NCI-H510A (cell line): ENCODE measurements at regions not wholly inside any gene's neighbourhood (a gene's known extent, or its start where the extent isn't known, plus 50 kb on each side); places are given as distances from the start of the nearest gene placed in this dataset.
"Not testable (repeated sequence)": the region's sequence is repeated elsewhere in the genome, so short reads cannot be mapped to it uniquely, and the experiment has no call there.

Experiments
- DNase-seq: peaks from one replicate; lab custom pipeline; 2025; lab: John Stamatoyannopoulos, UW

DNA sequence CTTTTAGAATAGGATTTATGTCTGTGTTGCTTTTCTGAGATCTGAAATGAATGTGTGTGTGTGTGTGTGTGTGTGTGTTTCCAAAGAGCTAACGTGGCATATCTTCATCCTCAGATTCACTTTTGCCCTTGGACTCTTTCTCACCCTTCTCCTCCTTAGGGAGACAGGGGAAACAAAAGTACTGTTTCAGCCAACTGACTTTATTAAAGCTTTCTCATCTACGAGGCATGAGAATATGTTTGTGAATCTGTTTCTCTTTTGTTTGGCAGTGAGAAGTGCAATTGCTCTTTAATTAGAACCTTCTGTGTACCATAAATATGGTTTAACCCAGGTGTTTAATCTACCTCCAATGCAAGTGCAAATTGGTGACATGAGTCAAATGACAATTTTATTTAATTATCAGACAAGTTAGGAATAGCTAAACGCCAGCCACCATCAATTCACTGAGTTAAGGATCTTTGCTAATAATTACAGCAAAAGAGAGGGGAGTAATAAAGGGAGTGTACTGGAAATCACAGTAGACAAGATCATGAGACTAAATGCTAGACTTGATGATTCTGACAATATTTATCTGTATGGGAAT, 186.4 kb upstream of the COL3A1 start:
- DNase-seq: no peak

DNA sequence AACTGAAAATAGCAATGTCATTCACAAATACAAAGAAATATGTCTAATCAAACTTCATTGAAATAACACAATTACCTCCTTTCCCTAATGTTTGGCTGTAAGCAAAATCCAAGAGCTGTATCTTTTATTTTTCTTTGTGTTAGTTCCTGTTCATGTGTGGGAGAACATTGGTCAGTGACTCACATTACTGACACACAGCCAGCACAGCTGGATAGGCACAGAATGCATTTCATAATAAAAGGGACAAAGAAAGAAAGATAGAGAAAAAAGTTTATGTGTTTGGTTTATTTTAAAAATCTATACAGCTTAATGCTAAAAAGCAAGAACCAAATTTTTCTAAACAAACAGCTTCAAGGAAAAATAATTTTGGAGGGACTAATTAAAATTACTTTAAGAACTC, 185.6 kb upstream of the COL3A1 start:
- DNase-seq: no peak

DNA sequence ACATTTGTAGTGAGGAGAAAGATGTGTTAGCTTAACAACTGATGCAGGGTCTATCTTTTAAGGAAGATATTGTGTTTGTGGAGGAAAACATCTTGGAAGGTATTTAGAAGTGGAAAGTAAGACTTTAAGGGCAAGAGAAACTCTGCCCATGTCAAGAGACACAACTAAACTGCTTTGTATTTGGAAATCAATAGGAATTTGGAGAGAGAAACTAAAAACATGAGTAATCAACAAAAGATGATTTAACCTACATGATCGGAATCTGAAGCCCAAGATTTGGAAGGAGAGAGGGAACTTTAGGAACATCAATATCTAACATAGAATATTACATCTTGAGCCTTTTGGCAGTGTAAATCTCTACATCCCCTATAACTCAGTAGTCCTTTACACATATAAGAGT, 184.2 kb upstream of the COL3A1 start:
- DNase-seq: no peak

DNA sequence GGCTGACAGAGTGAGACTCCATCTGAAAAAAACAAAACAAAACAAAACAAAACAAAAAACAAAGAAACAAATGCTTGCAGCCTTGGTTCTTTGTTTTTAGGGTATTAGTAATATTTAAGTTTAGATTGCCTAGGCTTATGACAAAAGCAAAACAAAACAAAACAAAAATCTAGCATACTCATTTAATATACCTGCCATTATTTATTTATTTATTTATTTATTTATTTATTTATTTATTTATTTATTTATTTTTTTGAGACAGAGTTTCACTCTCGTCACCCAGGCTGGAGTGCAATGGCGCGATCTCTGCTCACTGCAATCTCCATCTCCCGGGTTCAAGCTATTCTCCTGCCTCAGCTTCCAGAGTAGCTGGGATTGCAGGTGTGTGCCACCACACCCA, 179.7 kb upstream of the COL3A1 start:
- DNase-seq: not testable (repeated sequence)

- DNase-seq: no peak
Measured at GRCh38 chr2:188795762-188796161, 178.4 kb upstream of the COL3A1 start.

DNA sequence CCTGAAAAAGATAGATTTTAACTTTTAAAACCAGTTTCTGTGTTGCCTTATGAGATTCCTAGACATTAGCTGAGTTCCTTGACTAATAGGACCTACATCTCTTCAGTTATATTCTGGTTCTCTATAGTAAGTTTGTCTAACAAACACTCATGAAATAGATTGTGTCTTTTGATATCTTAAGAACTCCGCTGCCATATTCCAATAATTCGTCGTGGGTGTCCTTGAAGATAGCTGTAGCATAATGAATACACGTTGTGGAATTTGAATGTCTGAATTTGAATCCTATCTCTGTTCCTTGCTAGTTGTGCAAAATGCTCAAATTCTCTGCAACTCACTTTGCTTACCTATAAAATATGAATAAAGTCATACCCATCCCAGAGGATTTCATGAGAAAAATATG, 176.8 kb upstream of the COL3A1 start:
- no peak for DNase-seq

DNA sequence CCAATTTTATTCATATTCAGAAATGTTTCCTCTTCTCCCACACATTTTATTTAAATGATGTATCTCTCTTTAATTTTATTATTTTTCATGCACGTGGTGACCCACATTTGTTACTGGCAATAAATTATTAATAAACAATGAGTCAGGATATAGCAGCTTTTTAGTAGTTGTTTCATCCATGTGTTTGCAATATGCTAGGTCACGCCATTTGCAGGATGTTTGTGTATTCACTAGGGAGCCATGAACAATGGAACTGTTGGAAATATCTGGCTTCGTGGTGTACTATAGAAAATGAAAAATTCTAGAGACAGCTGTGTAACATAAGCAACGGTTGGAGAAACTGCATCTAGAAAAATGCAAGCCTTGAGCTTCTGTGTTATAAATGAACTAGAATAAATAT, 176.0 kb upstream of the COL3A1 start:
- DNase-seq: no peak

GRCh38 chr2:188805219-188805618, 169.0 kb upstream of the COL3A1 start:
- DNase-seq: no peak

DNA sequence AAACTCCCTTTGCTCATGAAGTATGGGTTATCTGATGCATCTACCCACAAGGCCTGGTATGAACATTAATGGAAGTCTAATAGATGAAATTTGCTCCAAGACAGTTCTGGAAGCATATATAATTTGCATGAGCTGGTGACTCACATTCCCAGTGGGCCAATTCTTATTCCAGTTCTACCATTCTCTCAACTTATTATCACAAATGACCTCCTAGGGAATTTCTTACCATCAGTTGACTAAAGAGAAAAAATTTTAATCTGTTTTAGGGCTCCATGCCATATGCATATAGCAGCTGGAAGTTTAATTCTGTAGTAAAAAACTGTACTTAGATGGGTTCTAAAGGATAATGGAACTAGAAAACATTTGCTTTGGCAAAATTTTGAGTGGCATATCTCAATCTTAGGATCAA, 165.2 kb upstream of the COL3A1 start:
- DNase-seq: no peak

- no peak for DNase-seq
Measured at GRCh38 chr2:188810586-188810985, 163.6 kb upstream of the COL3A1 start.

GRCh38 chr2:188811522-188811921, 162.7 kb upstream of the COL3A1 start:
- no peak for DNase-seq

GRCh38 chr2:188813315-188813714, 160.9 kb upstream of the COL3A1 start:
- DNase-seq: no peak

- DNase-seq: no peak
Measured at GRCh38 chr2:188813857-188814256, 160.3 kb upstream of the COL3A1 start.

- DNase-seq: no peak
Measured at GRCh38 chr2:188819011-188819410, 155.2 kb upstream of the COL3A1 start.

GRCh38 chr2:188819792-188820191, 154.4 kb upstream of the COL3A1 start:
- no peak for DNase-seq

DNA sequence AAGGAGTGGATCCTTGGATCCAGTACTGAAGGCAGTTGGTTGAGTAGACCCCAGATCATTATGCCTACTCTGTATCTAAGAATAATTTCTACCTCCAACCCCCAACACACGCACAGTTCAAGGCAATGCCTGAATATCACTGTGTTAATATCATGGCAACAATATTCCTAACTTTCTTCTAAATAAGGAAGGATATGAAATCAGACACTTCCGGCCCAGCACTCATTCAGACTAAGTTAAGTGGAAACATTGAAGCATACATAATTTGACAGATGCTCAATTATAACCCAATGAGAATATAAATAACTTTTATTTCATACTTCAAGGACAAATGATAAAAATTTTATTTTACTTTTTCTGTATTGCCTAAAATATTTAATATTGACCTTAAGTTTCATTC, 153.6 kb upstream of the COL3A1 start:
- DNase-seq: no peak

DNA sequence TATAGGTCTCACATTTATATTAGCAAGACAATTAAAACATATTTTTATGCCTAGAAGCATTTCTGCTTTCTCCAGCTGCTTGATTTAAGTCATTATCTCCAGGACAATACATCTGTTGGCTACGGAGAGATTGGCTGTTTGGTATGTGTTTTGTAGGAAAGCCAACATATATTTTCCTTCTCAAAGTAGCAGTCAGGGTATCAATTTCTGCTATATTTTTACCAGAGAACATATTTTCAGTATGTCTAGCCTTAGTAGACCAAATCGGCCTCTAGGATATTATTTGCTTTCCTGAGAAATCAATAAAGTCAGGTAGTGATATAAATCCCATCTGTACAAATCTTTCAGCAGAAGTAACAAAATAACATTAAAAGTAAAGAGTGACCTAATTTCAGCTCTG, 150.0 kb upstream of the COL3A1 start:
- no peak for DNase-seq

DNA sequence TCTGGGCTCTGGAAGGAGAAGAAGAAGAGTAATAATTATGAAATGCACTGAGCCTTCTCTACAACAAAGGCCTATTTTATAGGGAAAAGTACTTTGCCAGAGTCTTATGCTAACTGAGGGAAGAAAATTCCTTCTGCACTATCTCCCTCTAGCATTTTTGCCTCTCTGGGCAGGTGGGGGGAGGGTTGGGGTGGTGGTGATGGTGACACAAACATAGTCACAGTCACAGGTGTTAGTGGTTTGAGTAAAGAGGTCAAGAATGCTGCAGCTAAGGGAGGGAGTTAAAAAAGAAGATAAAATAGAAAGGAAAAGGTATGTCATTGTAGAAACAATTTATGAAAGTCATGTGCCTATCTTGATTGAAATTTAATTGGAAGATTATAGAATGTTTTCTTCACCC, 140.8 kb upstream of the COL3A1 start:
- no peak for DNase-seq

DNA sequence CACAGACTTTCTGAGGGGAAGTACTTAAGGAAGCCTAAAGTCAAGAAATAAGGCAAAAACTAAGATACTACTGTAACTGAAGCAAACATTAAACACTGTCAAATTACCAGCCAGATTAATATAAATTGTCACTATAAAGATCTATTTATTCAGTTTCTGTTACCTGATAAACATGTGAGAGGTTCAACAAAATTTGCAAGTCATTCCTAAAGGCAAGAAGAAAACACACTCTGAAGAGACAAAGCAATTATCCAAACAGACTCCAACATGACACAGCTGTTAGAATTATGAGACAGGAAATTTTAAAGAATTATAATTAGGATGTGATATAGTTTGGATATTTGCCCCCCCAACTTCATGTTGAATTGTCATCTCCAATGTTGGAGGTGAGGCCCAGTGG, 140.4 kb upstream of the COL3A1 start:
- no peak for DNase-seq

DNA sequence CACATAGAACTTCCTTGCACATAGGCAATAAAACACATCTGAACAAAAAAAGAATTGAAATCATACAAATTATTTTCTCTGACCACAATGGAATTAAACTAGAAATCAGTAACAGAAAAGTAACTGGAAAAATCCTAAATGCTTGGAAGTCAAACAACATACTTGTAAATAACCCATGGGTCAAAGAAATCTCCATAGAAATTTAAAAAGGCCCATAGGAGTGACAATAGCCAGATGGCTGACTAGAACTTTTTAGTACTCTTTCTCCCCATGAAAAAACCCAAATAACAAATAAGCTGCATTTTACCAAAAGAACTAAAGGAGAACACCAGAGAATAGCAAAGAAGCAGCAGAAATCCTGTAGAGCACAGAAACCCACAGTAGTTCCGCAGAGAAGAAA, 139.2 kb upstream of the COL3A1 start:
- no peak for DNase-seq

GRCh38 chr2:188835821-188836220, 138.4 kb upstream of the COL3A1 start:
- DNase-seq: no peak

DNA sequence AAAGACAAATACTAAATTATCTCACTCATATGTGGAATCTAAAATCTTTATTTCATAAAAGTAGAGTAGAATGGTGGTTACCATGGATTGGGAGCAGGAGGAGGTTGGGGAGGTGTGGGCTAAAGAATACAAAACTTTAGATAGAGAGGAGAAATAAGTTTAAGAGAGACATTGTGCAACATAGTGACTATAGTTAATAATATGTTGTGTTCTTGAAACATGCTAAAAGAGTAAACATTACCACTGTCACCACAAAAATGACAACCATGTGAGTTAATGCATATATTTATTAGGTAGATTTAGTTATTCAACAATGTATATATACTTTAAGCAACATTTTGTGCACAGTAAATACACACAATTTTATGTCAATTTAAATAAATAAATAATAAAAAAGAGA, 128.5 kb upstream of the COL3A1 start:
- no peak for DNase-seq

DNA sequence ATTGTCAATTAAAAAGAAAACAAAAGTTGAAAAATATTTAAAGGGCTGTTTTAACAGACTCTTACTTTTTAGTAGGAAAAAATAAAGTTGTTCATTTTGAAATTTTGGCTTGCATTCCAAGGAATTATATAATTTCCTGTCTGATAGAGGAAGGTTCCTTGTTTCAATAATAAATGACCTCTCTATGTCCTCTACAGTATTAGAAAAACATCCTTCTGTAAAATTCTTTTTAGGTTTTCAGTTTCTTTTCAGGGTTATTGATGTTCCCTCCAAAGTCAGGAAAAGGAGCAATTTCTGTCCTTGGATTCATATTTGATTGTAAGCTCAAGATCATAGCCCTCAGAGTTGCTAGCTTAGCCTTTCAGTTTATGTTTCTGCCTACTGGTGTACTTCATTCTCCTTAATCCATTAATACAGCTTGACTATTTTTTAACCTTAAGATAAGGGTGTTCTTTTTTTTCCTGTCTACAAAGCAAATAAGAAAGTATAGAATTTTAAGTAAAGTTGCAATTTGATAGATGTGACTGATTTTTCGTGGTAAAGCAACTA, 125.2 kb upstream of the COL3A1 start:
- DNase-seq: no peak

DNA sequence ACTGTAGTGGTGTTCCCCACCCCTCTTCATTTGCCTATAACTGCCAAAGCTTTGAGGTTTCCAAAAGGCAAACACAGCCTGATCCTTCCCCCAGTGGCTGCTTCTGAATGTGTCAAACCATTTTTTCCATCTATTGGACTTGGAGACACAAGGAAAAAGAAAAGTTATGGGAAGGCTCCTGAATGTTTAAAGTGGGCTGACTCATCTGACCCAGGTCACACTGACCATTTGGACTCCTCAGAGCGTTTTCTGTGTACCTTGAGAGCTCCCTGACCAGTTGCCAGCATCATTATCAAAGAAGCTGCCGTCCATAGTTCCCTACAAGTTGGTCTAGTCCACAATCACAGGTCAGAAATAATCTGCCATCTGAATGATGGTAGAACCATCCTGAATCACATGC, 123.4 kb upstream of the COL3A1 start:
- no peak for DNase-seq

- no peak for DNase-seq
Measured at GRCh38 chr2:188851311-188851710, 122.9 kb upstream of the COL3A1 start.
